Fibroblast of peridontal ligament (primary cell): ENCODE measurements at regions not wholly inside any gene's neighbourhood (a gene's known extent, or its start where the extent isn't known, plus 50 kb on each side); places are given as distances from the start of the nearest gene placed in this dataset.
A peak's percentile ranks its signal among the peaks of the same experiment; 100 is the strongest.

Experiments used
- DNase-seq: peaks from one replicate; pipeline ENCODE4 v3.0.0-alpha.2; 2010; ENCODE audit errors: extremely low read depth

DNA sequence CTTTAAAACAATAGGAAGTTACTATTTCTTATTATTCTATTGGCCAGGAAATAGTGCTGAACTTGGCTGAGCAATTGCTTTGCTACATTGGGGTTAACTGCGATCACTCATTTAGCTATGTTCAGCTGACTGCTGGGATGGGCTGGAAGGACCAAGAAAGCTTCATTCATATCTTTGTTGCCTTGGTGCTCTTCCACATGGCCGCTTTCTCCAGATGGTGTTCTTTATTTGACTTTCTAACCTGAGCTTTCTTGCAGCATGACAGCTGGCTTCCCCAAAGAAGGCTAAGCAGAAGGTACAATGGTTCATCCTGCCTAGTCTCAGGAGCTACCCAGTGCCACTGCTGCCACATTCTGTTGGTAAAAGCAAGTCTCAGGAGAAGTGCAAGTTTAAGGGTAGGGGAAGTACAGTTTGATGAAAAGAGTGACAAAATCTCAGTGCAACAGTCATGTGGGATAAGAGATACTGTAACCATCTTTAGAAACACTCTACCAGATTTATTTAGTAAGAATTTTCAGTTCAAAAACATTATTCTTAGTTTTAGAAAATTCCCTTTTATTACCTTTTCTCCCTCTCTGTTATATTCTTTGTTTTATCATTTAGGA, 180.6 kb upstream of the RBMS1 start:
- no peak for DNase-seq

DNA sequence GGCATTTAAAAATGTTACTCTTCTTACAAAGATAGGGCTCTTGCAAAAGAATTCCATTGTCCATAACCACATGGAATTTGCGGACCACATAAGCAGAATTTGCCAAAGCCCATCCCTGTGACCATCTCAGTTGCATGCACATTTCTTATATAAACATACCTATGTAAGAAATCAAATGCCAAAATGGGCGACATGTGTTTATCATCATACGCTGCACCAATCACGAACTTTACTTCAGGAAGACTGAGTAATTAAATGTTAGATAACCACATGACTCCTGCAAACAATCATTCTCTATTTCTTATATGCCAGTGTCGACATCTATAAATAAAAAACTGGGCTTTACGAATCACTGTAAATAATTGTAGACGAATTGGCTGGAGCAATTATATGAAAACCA, 186.1 kb upstream of the RBMS1 start:
- peak; percentile 58 for DNase-seq

DNA sequence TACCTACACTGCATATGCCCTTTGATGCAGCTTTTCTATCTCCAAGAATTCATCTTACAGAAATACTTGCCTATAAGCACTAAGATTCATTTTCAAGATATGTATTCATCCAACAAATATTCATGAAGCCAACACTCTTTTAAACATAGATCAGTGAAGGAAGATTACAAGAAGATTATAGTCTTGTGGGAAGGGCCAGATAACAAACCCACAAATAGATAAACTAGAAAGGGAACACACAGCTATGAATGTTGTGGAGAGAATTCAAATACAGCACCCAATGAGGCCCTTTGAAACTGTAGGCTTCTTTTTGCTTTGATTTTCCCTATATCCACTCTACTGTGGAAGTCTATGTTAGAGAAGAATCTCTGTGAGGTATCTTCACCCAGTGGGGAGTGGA, 186.7 kb upstream of the RBMS1 start:
- no peak for DNase-seq

DNA sequence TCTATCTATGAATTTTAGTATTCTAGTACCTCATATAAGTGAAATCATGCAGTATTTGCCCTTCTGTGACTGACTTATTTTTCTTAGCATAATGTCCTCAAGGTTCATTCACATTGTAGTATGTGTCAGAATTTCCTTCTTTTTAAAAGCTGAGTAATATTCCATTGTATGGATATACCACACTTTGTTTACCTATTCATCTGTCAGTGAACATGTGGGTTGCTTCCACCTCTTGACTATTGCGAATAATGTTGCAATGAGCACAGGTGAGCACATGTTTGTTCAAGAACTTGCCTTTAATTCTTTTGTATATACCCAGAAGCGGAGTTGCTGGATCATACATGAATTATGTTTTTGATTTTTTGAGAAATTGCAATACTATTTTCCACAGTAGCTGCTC, 187.4 kb upstream of the RBMS1 start:
- DNase-seq: no peak

DNA sequence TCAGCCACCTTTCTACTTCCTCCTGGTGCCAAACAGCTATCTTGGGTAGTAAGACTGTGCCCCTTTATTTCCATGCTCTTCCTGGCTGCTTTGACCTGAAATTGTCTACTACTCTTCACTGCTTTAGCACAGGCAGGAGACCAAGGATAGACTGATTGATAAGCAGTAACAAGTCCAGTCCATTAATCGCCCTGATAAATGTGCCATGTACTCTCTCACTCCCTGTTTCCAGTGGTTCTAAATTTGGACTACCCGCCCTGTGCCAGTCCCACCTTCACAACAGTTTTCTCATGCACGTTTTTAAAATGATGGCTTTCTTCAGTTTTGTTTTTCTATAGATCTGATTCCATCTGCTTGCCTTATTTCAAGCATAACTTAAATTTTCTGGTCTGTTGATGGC, 189.6 kb upstream of the RBMS1 start:
- no peak for DNase-seq

DNA sequence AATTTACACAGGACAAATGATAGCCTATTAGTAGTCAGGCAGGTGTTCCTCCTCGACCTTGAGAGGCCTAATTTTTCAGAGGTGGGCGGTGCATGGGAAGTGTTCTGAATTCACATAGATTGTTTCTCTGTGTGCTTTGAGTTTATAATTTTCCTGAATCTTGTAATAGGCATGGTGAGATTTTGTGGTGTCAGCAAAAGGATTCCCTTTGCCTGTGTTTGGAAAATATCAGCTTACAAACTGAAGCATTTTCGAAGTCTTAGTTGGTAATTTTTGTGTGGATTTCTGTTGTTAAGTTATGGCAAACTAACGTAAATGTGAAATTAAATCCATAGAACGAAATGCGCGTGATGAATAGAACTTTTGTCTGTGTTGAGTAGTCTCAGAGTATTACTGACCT, 194.0 kb upstream of the RBMS1 start:
- no peak for DNase-seq

DNA sequence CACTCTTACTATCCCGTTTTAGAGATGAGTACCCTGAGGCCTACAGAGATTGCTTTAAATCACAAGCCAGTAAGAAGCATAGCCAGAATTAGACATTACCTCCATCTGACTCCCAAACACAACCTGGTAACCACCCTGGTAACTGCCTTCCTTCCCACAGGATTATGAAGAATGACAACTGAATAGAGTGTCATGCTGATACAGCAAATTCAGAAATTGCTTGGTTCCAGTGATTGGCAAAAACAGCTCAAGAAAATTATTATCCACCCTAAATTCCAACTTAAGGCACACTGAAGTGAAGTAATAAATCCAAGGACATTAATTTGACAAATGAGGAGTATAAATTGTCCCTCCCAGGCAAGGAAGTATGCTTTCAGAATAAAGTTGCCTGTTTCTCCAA, 195.8 kb upstream of the RBMS1 start:
- DNase-seq: no peak

DNA sequence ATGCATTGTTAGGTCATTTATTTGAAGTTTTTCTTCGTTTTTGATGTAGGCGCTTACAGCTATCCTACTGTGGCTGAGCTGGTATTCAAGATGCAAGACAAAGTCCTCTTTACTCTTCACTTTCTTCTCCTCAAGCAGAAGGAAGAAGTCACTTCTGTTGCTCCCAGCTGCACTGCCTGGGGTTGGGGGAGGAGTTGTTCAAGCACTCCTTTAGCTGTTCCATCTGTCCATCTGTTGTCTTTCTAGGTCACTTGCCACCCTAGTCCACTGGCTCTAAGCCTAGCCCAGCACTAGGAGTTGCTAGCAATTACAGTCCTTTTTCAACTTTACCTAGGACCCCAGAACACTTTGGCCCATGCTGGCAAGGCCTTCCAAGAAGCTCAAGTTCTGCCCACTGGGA, 200.6 kb upstream of the RBMS1 start:
- no peak for DNase-seq

DNA sequence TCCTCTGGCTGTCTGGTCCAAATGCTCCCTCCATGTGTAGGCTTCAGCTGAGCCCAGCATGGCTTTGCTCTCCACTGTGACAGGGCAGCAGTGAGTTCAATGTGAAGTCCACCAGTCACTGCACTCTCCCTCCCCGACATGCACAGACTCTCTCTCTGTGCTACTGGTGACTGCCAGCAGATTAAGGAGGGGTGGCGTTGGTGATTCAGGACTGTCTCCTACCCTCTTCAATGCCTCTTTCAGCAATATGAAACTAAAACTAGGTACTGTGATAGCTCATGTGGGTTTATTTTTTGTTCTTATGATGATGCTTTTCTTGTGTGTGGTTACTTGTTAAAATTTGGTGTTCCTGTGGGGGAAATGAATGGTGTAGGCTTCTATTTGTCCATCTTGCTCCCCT, 201.0 kb upstream of the RBMS1 start:
- DNase-seq: no peak

DNA sequence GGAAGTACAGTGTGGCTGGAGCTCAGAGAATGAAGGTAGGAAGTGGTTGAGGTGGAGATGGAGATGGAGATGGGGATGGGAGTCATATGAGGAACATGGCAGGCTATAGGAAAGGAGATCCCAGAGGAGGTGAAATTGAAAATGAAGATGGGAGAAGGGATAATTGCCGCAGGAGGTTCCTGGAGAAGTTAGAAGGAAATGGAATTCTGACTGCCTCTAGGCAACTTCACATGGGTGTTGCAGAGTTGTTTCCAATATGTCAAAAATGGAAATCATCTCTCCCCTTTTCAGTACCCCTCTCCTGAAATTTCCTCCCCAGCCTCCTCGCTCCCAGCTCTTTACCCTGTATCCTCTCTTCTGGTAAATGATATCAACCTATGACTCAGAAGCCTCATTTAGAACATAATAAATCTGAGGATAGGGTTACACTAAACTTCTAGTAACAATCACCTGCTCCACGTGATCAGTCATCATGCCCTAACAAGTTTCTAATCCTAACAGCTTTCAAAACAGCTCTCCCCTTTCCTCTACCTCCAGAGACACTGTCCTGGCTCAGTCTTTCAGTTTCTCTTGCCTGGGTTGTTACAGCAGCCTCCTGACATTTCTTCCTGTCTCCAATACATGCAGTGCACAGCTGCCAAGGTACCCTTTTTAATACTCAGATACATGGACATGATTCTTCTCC, 201.9 kb upstream of the RBMS1 start:
- peak; percentile 37 for DNase-seq

DNA sequence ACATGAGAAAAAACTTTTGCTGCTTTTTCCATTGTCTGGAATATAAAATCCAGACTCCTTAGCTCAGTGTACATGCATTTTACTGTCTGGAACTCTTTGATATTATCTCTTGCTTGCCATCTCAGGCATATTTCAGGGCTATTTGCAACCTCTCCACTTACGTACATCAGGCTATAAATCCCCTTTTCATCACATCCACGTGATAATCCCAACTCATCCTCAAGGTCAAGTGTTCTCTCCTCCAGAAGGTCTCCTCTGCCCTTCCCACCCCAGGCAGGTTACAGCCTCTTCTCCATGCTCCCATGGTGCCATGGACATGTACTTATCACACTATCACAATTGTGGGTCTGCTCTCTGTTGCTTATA, 202.5 kb upstream of the RBMS1 start:
- DNase-seq: no peak

DNA sequence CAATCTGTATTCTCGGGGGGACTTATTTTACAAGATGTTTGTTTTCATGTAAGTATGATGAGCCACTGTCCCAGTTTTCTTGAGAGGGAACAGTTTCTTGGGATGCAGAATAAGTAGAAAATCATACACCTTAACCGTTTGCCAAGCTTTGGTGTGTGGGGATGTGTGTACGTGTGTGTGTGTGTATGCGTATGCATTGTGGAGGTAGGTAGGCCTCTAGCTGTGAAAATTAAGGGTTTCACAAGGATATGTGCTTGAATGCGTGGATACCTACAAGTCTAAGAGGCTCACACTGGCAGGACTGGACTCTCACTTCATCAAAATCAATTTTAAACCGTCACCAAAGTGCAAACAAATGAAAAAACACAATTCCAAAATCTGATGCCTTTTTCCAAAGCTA, 204.2 kb upstream of the RBMS1 start:
- DNase-seq: no peak

DNA sequence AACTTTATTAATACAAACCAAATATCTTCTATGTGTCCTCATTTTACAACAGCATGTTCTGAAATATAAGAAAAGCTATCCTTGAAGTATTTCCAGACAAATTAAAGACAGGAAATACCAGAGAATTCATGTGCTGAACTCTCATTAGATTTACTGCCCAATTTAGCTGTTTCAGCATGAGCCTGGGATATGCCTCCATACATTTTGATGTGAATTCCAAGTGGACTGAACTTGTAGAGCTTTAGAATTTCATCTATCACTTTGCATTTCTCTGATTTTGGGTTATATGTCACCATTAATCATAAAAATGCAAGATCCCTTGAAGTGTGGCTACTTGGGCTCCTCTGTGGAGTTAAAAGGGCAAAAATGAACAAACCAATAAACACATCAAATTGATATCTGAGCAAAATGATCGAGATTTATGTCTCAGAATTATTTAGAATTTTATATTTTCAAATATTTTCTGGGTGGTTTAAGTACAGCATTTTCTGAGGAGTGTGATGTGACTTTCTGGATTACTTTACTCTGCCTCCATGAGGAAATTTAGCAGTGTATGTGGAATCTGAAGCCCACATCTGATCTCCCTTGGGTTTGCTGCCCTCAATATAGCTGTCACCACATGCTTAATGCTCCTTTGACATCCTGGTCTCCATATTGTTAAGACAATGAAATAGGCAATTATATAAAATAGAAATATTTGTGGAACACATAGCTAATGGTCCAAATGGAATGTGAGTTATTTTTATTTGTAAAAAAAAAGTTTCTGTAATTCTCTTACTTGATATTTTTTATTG, 206.6 kb upstream of the RBMS1 start:
- DNase-seq: no peak

DNA sequence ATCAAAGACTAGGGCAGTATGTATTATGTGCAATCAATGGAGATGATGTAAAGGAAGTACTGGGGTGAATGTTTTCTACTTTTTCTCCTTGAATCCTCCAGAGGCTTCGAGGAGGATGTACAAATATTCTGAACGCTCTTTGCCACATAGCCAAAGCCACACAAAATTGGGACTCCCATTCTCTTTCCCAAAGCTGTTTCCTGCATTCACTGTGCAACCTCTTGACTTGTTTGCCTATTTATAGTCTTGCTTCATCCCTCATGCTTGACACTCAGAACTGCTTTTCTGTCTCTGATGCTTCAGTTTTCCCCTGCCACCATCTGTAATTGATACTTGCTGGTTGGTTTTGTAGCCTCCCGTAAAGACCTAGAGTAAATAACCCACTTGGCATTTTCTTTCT, 208.2 kb upstream of the RBMS1 start:
- no peak for DNase-seq

DNA sequence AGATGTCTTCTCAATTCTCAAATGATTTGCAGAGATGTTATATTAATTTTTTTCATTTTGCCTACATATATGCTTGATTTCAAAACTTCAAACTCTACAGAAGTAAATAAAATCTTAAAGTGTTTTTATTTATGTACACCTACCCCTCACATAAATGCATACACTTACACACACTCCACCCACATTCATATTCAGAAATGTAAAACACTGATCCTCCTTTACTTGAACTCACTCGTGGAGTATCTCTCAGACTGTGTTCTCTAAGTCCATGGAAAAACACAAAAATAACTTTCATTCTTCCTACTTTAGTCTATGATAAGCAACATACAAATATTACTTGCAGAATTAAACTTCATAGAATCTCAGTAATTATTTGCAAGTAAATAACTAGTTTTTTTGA, 209.1 kb upstream of the RBMS1 start:
- no peak for DNase-seq

DNA sequence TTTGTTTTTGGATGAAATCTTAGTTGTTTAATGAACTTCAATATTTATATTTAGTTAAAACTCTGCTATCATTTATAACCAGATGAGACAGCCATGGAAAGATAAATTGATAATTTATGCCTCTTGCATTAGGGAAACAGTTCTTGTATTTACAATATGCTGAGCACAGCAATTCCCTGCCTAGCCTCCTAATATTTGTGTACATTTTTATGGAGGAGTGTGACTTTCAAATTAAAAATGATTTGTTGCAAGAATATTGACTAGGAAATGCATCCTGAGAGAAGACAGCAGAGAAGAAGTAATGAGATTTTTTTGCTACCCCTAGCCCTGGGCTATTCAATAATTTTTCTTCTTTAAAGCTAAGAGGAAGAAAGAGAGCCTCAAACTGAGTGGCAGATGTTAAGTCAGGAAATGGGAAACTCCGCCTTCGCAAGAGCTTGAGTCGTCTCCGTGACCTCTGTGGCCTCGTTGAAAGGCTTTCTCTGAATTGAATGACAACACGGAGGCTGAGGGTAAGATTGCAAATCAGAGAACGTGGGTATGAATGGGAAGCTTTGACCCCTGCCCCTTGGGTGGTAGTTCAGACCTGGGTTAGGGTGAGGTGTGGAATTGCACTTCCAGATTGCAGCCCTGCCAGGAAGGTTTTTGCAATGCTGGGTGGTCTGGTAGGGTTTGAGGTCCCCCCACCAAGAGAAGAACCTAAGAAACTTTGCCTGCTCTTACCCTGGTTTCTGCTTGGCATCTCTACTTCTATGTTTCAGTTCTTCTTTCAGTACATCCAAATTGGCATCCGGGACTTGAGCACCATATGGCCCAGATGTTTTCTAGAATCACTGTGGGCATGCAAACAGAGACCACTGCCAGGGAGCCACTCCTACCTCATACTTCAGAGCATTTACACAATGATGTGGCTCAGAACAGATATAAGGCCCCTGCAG, 210.3 kb upstream of the RBMS1 start:
- DNase-seq: peak; percentile 22

DNA sequence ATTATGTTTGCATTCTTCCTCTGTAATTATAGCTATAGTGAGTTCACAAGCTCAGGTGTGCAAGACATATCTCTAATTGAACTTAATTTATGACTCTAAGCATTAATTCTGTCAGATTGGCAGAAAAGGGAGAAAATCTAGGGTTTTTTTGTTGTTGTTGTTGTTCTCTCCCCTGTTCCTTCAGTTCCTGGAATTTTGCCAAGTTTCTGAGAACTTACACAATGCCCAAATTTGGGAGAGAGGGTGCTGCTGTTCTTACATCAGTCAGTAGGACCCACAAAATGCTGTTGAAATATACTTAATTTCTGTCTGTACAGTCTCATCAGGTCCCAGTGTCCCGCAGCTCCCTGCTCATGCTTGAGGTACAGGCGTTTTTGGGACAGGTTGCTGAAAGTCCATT, 221.8 kb upstream of the RBMS1 start:
- no peak for DNase-seq

DNA sequence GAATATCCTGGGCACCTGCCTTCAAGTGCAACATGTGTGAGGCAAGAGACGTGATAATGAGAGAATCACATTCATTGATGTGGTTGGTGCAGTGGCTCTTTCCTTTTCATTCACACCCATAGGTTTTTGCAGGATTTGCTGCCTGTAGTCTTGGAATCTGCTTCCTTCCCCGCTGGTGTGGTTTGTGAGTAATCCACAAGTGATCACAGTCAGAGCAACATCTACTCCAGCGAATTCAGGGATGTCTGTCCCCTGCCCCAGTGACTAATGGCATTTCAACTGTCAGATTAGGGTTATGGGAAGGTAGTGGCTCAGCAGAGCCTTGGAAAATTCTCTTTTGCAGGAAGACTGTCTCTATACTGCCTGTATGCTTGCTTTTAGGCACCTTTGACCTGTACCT, 225.5 kb upstream of the RBMS1 start:
- no peak for DNase-seq

DNA sequence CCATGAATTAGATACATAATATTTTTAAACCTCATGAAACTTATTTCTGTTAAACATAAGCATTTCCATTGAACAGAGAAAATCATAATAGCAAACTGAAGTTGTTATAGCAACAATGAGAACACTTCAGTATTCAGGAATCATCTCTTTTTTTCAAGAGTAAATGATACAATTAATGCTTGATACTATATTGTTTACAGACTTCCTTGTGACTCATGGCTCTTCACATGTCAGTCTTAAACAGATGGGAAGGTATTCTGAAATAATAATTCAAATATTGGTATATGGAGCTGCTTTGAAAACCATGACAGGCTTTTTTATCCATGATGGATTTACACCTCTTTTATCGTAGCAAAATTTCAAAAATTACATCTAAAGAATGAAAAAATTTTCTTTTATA, 226.5 kb upstream of the RBMS1 start:
- no peak for DNase-seq

DNA sequence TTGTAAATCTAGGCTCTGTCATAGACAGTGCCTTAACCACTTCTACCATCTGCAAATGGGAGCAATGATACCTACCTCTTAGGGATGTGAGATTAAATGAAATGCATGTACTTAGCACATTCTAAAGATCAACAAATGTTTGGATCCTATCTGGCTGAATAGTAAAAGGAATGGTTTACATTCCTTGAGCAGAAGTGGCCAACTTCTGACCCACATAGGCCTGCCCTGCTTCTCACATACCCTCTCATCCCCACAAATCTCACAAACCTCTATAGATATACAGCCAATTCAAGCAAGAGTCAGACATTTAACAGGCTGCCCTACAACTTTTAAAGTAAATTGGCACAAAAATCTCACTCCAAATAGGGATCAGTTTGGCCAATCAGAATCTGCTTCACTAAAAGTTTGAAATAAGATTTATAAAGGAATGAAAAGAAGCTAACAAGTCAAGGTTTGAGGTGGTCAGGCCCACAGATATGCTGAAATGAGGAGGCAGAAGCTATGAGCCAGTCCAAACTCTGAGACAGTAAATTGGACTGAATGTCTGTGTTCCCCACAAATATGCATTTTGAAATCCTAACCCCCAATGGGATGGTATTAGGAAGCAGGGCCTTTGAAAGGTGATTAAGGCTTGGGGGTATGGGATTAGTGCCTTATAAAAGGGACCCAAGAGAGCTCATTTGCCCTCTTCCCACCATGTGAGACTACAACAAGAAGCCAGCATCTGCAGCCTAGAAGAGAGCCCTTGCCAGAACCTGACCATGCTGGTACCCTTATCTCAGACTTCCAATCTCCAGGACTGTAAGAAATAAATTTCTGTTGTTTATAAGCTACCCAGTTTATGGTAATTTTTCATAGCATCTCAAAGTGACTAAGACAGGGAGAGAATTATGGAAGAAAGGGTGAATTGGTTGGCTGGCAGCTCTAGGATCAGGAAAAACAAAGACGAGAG, 227.8 kb upstream of the RBMS1 start:
- DNase-seq: peak; percentile 71

DNA sequence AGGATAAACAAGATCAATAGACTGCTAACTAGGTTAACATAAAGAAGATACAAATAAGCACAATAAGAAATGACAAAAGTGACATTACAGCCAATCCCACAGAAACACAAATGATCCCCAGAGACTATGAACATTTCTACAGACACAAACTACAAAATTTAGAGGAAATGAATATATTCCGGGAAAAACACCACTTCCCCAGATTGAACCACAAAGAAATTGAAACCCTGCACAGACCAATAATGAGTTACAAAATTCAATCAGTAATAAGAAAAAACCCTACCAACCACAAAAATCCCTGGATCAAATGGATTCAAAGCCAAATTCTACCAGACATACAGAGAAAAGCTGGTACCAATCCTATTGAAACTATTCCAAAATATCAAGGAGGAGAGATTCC, 232.4 kb upstream of the RBMS1 start:
- DNase-seq: peak; percentile 28
